ENCODE measurements at regions not wholly inside any gene's neighbourhood (a gene's known extent, or its start where the extent isn't known, plus 50 kb on each side); places are given as distances from the start of the nearest gene placed in this dataset.
"Not testable (repeated sequence)": the region's sequence is repeated elsewhere in the genome, so short reads cannot be mapped to it uniquely, and the experiment has no call there.

- DNase-seq (ENCODE audit: low spot score) = no peak
Measured at GRCh38 chr4:67332627-67333026, 212.7 kb downstream of the CENPC start.

- DNase-seq (ENCODE audit: low spot score) = no peak
Measured at GRCh38 chr4:67328393-67328792, 216.9 kb downstream of the CENPC start.

DNA sequence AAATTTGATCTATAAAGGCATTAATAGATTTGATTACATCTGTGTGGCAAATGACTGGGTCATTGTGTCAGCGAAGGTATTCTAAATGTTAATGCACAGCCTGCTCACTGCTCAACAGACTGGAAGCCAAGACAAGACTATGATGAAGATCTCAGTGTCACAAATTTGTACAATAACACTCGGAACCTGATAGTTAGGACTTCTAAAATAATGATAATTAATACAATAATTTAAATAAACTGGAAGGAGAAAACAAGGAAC is 217.4 kb downstream of the CENPC start:
- no peak for DNase-seq (ENCODE audit: low spot score)

GRCh38 chr4:67327245-67328017 is 217.9 kb downstream of the CENPC start:
- DNase-seq (ENCODE audit: low spot score) = peak; percentile 56

DNA sequence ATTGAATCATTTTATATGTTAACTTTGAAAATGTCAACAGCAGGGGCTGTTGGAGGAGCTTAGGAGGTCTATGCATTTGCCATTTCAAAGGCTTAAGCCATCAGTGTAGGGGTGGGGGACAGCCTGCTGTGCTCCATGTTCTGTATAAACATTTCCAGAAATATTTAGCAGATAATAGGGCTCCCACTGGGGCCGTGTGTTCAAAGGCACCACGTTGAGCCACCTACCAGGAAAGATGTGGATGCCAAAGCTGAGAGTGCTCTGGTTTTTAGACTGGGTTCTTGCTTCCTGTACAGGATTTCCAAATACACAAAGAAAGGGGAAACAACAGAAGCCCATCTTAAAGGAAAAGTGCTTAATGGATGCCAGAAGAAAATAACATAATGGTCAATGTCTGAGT is 219.5 kb downstream of the CENPC start:
- DNase-seq (ENCODE audit: low spot score) = no peak

DNA sequence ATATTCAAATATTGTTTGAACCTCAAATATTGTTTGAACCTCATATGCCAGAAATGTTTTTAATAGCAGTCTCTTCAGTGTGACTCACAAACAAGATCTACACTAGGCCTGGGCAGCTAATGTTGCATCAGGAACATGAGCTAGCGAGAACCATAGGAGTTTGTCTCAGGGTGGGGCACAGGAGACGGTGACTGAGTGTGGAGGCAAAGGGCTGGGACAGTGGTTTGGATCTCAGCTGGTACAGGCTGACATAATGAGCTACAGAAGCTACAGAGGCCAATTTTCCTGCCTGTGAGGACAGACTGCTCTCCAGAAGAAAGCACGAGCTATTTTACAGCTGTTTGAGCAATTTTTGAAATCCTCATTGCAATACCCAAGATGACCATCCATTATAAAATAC is 224.7 kb downstream of the CENPC start:
- no peak for DNase-seq (ENCODE audit: low spot score)

- not testable (repeated sequence) for DNase-seq (ENCODE audit: low spot score)
Measured at GRCh38 chr4:67319607-67320006, 225.7 kb downstream of the CENPC start.

DNA sequence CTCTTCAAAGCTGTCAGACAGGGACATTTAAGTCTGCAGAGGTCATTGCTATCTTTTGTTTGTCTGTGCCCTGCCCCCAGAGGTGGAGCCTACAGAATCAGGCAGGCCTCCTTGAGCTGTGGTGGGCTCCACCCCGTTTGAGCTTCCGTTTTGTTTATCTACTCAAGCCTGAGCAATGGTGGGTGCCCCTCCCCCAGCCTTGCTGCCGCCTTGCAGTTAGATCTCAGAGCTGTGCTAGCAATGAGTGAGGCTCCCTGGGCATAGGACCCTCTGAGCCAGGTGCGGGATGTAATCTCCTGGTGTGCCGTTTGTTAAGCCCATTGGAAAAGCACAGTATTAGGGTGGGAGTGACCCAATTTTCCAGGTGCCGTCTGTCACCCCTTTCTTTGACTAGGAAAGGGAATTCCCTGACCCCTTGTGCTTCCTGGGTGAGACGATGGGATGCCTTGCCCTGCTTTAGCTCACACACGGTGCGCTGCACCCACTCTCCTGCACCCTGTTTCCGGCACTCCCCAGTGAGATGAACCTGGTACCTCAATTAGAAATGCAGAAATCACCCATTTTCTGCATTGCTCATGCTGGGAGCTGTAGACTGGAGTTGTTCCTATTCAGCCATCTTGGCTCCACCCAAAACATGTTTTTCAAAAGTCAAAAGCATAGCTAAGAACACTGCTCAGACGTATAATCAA is 244.7 kb downstream of the CENPC start:
- DNase-seq (ENCODE audit: low spot score) = not testable (repeated sequence)

DNA sequence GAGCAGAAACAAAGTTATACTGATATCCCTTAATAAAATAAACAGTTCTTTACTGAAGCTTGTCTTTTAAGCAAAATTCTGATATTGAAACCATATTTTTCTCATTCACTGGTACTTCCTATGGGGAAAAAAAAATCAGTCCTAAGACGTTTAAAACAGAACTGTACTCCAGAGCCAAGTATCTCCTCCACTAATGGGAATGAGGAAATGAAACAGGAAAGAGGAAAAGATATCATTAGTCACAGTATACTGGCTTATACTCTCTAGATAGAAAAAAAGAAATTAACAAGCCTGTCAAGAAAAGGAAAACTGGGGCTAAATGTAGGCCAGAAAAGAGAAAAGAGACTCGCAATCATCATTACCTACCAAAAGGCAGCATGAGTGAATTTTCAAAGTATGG is 252.7 kb downstream of the CENPC start:
- no peak for DNase-seq (ENCODE audit: low spot score)

- no peak for DNase-seq (ENCODE audit: low spot score)
Measured at GRCh38 chr4:67292045-67292444, 253.3 kb downstream of the CENPC start.

DNA sequence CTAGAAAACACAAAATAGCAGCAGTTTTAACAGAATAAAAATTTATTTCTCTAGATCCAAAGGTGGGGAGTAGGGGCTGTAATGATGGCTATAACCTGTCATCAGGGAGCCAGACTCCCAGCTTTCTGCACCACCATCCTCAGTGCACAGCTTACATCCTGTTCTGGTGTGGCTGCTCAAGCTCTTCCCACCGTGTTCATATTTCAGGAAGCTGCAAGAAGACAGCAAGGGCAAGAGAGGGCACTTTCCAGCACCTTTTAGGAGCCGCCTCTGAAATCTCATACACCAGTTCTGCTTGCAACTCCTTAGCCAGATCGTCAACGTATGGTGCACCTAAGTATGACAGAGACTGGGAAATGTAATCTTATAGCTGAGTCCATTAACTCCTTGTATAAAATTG is 253.7 kb downstream of the CENPC start:
- DNase-seq (ENCODE audit: low spot score) = no peak

- no peak for DNase-seq (ENCODE audit: low spot score)
Measured at GRCh38 chr4:67288964-67289363, 256.3 kb downstream of the CENPC start.

DNA sequence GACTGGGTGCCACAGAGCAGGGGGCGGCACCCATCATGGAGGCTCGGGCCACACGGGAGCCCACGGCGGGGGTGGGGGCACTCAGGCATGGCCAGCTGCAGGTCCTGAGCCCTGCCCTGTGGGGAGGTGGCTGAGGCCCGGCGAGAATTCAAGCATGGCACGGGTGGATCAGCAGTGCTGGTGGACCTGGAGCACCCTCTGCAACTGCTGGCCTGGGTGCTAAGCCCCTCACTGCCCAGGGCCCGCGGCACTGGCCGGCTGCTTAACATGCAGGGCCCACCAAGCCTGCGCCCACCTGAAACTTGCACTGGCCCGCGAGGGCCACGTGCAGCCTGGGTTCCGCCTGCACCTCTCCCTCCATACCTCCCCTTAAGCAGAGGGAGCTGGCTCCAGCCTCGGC is 258.6 kb downstream of the CENPC start:
- DNase-seq (ENCODE audit: low spot score) = no peak

GRCh38 chr4:67282749-67283148 is 262.6 kb downstream of the CENPC start:
- no peak for DNase-seq (ENCODE audit: low spot score)

DNA sequence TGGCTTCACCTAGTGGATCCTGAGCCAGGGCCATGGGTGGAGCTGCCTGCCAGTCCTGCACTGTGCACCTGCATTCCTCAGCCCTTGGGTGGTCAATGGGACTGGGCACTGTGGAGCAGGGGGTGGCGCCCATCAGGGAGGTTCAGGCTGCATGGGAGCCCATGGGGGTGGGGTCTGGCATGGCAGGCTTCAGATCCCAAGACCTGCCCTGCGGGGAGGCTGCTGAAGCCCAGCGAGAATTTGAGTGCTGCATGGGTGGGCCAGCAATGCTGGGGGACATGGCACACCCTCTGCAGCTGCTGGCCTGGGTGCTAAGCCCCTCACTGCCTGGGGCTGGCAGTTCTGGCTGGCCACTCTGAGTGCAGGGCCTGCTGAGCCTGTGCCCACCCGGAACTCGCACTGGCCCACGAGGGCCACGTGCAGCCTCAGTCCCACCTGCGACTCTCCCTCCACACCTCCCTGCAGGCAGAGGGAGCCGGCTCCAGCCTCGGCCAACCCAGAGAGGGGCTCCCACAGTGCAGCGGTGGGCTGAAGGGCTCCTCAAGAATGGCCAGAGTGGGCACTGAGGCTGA is 270.0 kb downstream of the CENPC start:
- no peak for DNase-seq (ENCODE audit: low spot score)

GRCh38 chr4:67274671-67275070 is 270.6 kb downstream of the CENPC start:
- DNase-seq (ENCODE audit: low spot score) = not testable (repeated sequence)

GRCh38 chr4:67273666-67274065 is 271.6 kb downstream of the CENPC start:
- DNase-seq (ENCODE audit: low spot score) = no peak

- DNase-seq (ENCODE audit: low spot score) = no peak
Measured at GRCh38 chr4:67261971-67262370, 283.3 kb downstream of the CENPC start.

GRCh38 chr4:67256388-67257043 is 288.8 kb downstream of the CENPC start:
- no peak for DNase-seq (ENCODE audit: low spot score)

DNA sequence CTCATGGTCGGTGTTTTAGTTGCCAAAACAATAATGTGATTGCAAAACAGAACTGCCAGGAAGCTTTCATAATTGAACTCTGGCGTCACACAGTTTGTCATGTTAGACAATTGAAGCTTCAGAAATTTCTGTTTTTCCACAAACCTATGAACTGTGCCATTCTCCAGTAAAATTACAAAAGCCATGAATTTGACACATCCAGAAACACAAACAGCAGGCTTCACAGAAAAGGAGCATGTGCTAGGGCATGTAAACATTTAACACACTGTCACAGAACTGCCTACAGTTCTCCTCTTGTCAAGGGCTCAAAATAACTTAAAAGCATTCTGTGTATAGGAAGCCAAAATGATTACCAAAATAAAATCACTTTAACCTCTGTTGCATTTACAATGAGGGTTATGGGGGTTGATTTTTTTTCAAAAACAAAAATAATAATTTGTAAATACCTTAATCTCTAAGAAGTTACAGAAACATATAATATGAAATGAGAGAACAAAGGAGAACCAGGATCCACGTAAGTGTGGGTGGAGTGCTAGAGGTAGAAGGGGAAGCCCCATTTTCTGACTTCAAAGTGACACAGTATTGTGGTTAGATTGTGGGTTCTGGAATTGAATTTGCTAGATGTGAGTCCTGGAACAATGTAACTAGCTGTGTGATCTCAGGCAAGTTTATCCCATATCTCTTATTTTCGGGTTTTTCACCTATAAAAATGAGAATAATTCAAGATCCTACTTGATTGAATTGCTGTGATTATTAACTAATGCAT is 295.0 kb downstream of the CENPC start:
- no peak for DNase-seq (ENCODE audit: low spot score)

GRCh38 chr4:67236788-67237187 is 308.5 kb downstream of the CENPC start:
- no peak for DNase-seq (ENCODE audit: low spot score)

- DNase-seq (ENCODE audit: low spot score) = no peak
Measured at GRCh38 chr4:67236318-67236717, 309.0 kb downstream of the CENPC start.

All from mucosa of gallbladder (tissue), 1 donor.